Esophagus muscularis mucosa (tissue), 4 donors: ENCODE measurements at regions not wholly inside any gene's neighbourhood (a gene's known extent, or its start where the extent isn't known, plus 50 kb on each side); places are given as distances from the start of the nearest gene placed in this dataset.
"Not testable (repeated sequence)": the region's sequence is repeated elsewhere in the genome, so short reads cannot be mapped to it uniquely, and the experiment has no call there.

Experiments
- DNase-seq: peaks from one replicate; pipeline ENCODE4 v3.0.0-alpha.2; 2017; ENCODE audit errors: extremely low spot score
- H3K27ac ChIP-seq, 4 donors: fragments of 200-600 bp; sonication (generic); replicated peaks in 1 of 4; 1 replicate in 3 of 4; 2 replicates in 1 of 4; pipeline ENCODE4 v1.5.1; 2016 to 2019; ENCODE audit warnings: mild to moderate bottlenecking in 1 of 4
- H3K27me3 ChIP-seq, 4 donors: fragments of 200-600 bp; sonication (generic); one replicate each; pipeline versions ENCODE4 v1.5.1 to v1.6.0; 2016 to 2019
- H3K36me3 ChIP-seq, 4 donors: fragments of 200-600 bp; sonication (generic); one replicate each; pipeline ENCODE4 v1.5.1; 2016 to 2019
- H3K4me1 ChIP-seq, 4 donors: fragments of 200-600 bp; sonication (generic); one replicate each; pipeline ENCODE4 v1.5.1; 2016 to 2019
- H3K4me3 ChIP-seq, 4 donors: fragments of 200-600 bp; sonication (generic); 1 replicate in 2 of 4; 2 replicates in 2 of 4; pipeline ENCODE4 v1.5.1; 2016 to 2019; ENCODE audit warnings: mild to moderate bottlenecking in 4 of 4, moderate library complexity in 1 of 4
- H3K9me3 ChIP-seq, 4 donors: fragments of 200-600 bp; sonication (generic); 1 replicate in 3 of 4; 2 replicates in 1 of 4; pipeline ENCODE4 v1.5.1; 2016 to 2019
- WGBS: methylation state at CpG from one replicate; pipeline ENCODE4 v1.1.5; 2018; 5-methylcytosine and 5-hydroxymethylcytosine counted together
- intact Hi-C: fragments of 100-400 bp; cut with DNase I; formaldehyde crosslinking; loops from one replicate; pipeline ENCODE4 v1.15.1; 2023

DNA sequence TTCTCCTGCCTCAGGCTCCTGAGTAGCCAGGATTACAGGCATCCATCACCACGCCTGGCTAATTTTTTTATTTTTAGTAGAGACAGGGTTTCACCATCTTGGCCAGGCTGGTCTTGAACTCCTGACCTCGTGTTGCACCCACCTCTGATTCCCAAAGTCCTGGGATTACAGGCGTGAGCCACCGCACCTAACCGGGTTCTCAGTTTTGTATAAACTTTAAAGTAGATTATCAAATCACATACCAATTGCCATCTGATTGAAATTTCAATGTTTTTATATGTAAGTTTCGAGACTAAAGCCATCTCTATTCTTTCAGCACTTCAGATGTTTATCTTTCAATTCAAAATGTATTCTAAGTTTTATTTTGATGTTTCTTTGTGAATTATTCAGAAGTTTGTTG is 110.1 kb downstream of the POTEH start:
- WGBS, result 0% methylated on average over 1 of the region's 6 CpGs
- H3K27me3 ChIP-seq, H3K9me3 ChIP-seq, H3K27ac ChIP-seq, H3K4me3 ChIP-seq, H3K4me1 ChIP-seq, DNase-seq, H3K36me3 ChIP-seq, intact Hi-C loops: not testable (repeated sequence)

DNA sequence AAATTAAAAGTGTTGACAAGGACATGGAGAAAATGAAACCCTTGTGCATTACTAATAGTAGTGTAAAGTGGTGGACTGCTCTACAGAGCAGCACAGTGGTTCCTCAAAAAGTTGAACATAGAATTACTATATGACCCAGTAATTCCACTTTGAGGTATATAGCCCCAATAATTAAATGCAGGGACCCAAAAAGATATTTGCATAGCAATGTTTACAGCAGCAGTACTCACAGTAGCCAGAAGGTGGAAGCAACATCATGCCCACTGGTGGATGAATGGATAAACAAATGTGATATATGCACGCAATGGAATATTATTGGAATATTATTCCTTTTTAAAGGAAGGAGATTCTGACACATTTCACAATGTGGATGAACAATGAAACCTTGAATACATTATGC is 121.3 kb downstream of the POTEH start:
- H3K36me3 ChIP-seq, DNase-seq: not testable (repeated sequence)
- 62% methylated on average over 1 of the region's 1 CpG for WGBS

DNA sequence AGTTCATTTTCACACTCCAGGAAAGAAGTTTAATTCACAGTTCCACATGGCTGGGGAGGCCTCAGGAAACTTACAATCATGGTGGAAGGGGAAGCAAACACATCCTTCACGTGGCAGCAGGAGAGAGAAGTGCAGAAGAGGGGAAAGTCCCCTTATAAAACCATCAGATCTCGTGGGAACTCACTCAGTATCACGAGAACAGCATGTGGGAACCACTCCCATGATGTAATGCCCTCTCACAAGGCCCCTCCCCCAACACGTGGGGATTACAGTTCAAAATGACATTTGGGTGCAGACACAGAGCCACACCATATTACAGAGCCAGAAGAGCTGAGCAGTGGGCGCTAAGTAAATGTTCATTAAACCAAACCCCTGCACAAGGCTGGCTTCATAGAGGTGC is 126.0 kb downstream of the POTEH start:
- H3K9me3 ChIP-seq, intact Hi-C loops, H3K4me1 ChIP-seq, H3K27ac ChIP-seq, H3K4me3 ChIP-seq, H3K27me3 ChIP-seq, DNase-seq, H3K36me3 ChIP-seq: not testable (repeated sequence)
- WGBS, result no CpG with 5 or more reads among the region's 5 CpGs

More for the DNA sequence above, 121.3 kb downstream of the POTEH start:
- H3K27ac ChIP-seq, H3K27me3 ChIP-seq, H3K9me3 ChIP-seq, H3K4me3 ChIP-seq, H3K4me1 ChIP-seq, intact Hi-C loops: not testable (repeated sequence)

DNA sequence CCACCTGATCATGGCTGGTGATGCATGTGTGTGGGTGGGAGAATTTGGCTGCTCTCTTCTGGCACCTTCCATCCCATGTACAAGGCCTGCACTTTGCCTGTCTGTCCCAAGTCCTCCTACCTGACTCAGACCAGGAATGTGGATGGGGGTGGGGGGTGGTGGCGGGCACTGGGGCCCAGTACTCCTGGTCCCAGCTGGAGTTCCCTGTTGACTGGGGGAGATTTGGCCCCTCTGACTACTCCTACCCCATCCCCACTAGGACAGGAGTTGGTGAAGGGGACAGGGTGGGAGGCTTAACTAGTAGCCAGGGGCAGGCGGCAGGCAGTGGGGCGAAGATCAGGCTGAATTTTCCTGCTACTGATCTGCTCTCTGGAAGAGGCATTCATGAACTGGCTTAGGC is 126.6 kb downstream of the POTEH start:
- H3K36me3 ChIP-seq, intact Hi-C loops, H3K27me3 ChIP-seq, H3K9me3 ChIP-seq, H3K27ac ChIP-seq, H3K4me1 ChIP-seq, H3K4me3 ChIP-seq: not testable (repeated sequence)
- WGBS, result 40% methylated on average over 1 of the region's 3 CpGs
- peak; percentile 74 for DNase-seq

DNA sequence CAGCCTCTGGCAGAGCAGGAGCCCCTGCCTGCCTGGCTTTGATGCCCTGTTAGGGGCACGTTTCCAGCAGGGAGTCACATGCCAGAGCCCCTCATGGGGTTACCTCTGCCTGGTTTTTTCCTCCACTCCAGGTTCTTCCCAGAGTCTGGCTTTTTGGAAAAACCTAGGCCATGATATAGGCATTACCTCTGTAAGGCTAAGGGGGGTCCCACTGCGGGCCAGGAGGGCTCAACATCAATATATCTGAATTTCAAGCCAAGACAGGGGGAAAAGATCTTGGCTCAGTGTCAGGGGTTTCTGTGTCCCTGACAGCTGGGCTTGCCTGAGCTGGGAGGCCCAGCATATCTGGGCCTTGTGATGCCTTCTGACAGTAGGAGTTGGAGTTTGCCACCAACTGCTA is 127.4 kb downstream of the POTEH start:
- intact Hi-C loops, H3K4me3 ChIP-seq, H3K9me3 ChIP-seq, DNase-seq, H3K27me3 ChIP-seq, H3K4me1 ChIP-seq, H3K36me3 ChIP-seq, H3K27ac ChIP-seq: not testable (repeated sequence)
- WGBS, result no CpG with 5 or more reads among the region's 2 CpGs

DNA sequence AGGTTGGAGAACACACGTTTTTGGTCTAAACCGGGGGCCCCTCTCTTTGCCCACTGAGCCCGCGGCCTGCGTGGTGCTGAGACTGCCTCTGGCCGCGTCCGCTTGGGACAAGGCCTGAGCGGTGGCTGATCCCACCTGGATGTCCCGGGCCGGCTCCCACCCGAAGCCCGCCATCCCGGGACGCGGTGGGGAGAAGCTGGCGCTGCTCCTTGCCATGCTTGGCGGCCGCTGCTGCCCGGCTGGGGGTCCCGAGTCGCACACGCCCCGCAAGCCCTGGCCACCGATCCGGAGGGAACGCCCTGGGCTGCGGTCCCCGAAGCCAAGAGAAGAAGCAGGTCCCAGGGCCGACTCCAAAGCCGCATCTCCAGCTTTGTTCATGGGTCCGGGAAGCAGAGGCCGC is 130.1 kb downstream of the POTEH start:
- H3K27ac ChIP-seq, DNase-seq, H3K27me3 ChIP-seq, H3K9me3 ChIP-seq, H3K4me3 ChIP-seq, H3K36me3 ChIP-seq, H3K4me1 ChIP-seq, intact Hi-C loops: not testable (repeated sequence)
- WGBS, result no CpG with 5 or more reads among the region's 33 CpGs

DNA sequence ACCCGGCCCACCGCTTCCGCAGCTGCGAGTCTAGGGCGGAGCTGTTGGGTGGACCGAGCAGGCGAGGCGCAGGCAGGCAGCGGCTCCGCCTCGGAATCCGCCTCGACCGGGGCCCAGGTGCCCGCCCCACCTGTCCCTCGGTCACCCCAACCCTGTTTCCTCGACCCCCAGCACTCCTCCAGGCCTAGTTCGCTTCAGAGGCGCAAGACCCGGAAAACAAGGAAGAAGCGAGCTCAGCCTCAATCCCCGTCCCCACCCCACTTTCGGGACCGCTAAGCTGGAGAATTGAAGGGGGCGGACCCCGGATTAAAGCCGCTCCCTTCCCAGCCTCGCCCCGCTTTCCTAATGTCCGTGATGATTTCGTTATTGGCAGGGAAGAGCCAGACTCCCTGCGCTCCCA is 131.3 kb downstream of the POTEH start:
- no CpG with 5 or more reads among the region's 32 CpGs for WGBS
- H3K27me3 ChIP-seq, DNase-seq, H3K4me1 ChIP-seq, H3K9me3 ChIP-seq, H3K27ac ChIP-seq, H3K4me3 ChIP-seq, intact Hi-C loops, H3K36me3 ChIP-seq: not testable (repeated sequence)

DNA sequence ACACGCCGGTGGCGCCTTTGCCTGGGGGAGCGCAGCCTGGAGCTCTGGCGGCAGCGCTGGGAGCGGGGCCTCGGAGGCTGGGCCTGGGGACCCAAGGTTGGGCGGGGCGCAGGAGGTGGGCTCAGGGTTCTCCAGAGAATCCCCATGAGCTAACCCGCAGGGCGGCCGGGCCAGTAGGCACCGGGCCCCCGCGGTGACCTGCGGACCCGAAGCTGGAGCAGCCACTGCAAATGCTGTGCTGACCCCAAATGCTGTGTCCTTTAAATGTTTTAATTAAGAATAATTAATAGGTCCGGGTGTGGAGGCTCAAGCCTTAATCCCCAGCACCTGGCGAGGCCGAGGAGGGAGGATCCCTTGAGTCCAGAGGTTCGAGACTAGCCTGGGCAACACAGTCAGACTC is 132.2 kb downstream of the POTEH start:
- H3K4me3 ChIP-seq, H3K9me3 ChIP-seq, H3K4me1 ChIP-seq, H3K36me3 ChIP-seq, H3K27ac ChIP-seq, H3K27me3 ChIP-seq, intact Hi-C loops, DNase-seq: not testable (repeated sequence)
- no CpG with 5 or more reads among the region's 22 CpGs for WGBS

DNA sequence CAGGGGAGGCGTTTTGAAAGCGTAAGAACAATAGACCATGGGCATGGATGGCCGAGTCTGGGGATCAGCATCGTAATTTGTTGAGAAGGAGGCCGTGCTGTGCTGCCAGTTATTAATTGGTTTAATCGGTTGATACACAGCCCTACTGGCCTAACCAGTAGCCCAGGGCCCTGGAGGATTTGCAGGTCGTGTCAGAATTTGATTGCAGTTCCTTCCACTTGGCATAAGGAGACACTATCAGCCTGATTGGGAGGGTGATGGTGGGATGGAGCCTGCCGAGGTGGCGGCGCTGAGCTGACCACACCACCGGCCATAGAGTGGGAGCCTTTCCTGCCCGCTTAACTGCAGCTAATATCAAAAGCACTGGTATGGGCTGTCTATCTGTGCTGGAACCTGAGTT is 133.4 kb downstream of the POTEH start:
- H3K27me3 ChIP-seq, H3K4me3 ChIP-seq, intact Hi-C loops, H3K9me3 ChIP-seq, H3K27ac ChIP-seq, DNase-seq, H3K4me1 ChIP-seq, H3K36me3 ChIP-seq: not testable (repeated sequence)
- 58% methylated on average over 5 of the region's 12 CpGs for WGBS

DNA sequence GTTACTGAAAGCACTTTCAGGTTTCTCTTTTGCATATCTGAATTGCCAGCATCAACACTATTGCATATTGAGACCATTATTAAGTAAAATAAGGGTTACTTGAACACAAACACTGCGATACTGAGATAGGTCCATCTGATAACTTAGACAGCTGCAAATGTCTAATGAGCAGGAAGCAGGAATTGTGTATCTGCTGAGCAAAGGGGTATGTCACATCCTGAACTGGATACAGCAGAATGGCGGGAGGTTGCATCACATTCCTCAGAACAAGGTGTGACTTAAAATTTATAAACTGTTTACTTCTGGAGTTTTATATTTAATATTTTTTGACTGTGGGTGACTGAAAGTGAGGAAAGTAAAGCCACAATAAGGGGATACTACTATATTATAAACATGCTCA is 142.4 kb downstream of the POTEH start:
- H3K4me3 ChIP-seq, H3K4me1 ChIP-seq, intact Hi-C loops, H3K36me3 ChIP-seq, H3K27me3 ChIP-seq, DNase-seq, H3K9me3 ChIP-seq, H3K27ac ChIP-seq: not testable (repeated sequence)
- 87% methylated on average over 2 of the region's 2 CpGs for WGBS

DNA sequence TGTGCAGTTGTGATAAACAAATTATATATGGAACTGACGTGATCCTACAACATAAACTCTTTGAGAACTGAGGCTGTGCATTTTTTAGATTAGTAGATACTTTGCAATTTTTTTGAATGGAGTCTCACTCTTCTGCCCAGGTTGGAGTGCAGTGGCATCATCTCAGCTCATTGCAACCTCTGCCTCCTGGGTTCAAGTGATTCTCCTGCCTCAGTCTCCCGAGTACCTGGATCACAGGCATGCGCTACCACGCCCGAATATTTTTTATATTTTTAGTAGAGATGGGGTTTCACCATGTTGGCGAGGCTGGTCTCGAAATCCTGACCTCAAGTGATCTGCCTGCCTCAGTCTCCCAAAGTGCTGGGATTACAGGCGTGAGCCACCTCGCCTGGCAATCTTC is 145.9 kb downstream of the POTEH start:
- H3K4me3 ChIP-seq, H3K27me3 ChIP-seq, H3K36me3 ChIP-seq, intact Hi-C loops, H3K9me3 ChIP-seq, DNase-seq, H3K4me1 ChIP-seq, H3K27ac ChIP-seq: not testable (repeated sequence)
- WGBS, result 58% methylated on average over 7 of the region's 9 CpGs

DNA sequence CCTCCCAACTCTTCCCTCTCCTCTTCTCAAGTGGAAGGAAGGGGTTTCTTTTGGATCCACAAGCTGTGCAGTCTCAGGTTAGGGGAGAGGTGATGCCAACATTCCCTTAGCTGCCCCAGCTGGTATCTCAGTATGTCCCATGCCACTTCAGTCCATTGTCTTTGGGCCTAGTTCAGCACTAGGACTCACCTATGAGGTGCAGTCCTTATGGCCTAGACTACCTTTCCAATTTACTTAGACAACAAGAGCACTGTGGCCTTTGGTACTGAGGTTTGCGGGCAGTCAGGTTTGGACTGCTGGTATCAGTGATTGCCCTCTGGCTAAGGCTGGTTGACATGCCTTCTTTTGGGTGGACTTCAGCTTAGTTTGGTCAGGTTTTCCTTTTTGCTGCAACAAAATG is 159.9 kb downstream of the POTEH start:
- intact Hi-C loops, H3K4me3 ChIP-seq, H3K4me1 ChIP-seq, H3K27me3 ChIP-seq, H3K9me3 ChIP-seq, H3K36me3 ChIP-seq, DNase-seq, H3K27ac ChIP-seq: not testable (repeated sequence)
- WGBS, result no CpG with 5 or more reads among the region's 1 CpG

DNA sequence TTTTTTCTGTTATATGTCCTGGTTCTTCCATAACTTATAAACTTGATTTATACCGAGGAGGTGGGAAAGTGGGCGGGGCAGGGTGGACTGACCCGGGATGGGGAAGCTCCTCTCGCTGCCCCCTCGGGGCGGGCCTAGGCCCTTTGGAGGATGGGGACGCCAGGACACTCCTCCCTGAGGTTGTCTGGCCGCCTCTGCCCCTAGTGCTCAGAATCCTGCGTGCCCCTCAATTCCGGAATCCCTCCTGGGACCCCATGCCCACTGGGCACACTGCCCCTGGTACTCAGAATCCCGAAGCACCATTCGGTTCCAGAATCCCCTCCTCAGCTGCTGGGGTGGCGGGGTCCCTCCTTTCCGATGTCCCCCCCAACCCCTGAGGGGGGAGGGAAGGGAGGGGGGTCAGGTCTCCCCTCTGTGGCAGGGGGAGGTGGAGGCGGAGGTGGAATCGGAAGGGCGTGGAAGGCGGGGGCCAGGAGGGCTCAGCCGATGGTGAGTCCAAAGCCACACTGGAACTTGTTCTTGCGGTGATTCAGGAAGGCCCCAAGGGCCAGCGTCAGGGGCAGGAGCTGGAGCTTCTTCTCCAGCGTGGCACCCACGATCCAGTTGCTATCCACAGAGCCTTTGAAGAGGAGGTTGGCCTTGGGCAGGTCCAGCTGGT is 164.0 kb downstream of the POTEH start:
- DNase-seq, H3K36me3 ChIP-seq, H3K27ac ChIP-seq, H3K4me3 ChIP-seq, intact Hi-C loops, H3K27me3 ChIP-seq, H3K4me1 ChIP-seq, H3K9me3 ChIP-seq: not testable (repeated sequence)
- WGBS, result 88% methylated on average over 12 of the region's 23 CpGs

DNA sequence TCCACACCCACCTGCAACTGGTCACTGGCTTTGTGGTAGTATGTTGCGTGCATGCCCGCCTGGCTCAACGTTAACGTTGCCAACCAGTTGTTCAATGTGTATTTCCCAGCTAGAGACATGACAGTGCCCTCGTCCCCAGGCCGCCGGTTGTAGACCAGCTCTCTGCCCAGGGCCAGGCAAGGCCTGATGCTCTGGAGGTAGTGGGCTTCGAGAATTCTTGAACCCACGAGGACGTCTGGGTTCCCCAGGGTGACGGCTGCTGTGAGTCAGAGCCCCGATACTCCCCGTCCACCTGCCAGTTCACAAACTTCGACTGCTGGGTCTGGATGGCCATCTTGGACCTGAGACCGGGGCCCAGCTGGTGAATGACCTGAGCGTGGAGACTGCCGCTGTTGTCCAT is 164.6 kb downstream of the POTEH start:
- H3K36me3 ChIP-seq, H3K4me3 ChIP-seq, intact Hi-C loops, H3K27me3 ChIP-seq, H3K27ac ChIP-seq, H3K4me1 ChIP-seq, H3K9me3 ChIP-seq: not testable (repeated sequence)
- peak; percentile 72 for DNase-seq
- 94% methylated on average over 5 of the region's 17 CpGs for WGBS
